Smooth muscle cell (in vitro differentiated cells): ENCODE measurements at regions not wholly inside any gene's neighbourhood (a gene's known extent, or its start where the extent isn't known, plus 50 kb on each side); places are given as distances from the start of the nearest gene placed in this dataset.

Source experiments
- DNase-seq: peaks from one replicate; lab custom pipeline; 2025; ENCODE audit not compliant: unreplicated experiment; lab: John Stamatoyannopoulos, UW
- H2AFZ ChIP-seq: fragments of 200-600 bp; sonication (generic); 2 replicates; pipeline ENCODE4 v1.6.0; 2016; ENCODE audit warnings: antibody characterized with exemption, low read depth, mild to moderate bottlenecking
- H3F3A ChIP-seq: fragments of 200-600 bp; sonication (generic); 2 replicates; pipeline ENCODE4 v1.6.0; 2017; ENCODE audit warnings: antibody characterized with exemption, low read depth
- H3K27ac ChIP-seq: fragments of 200-600 bp; sonication (generic); 2 replicates; pipeline ENCODE4 v1.5.1; 2016; ENCODE audit warnings: low read depth, mild to moderate bottlenecking
- H3K27me3 ChIP-seq: fragments of 200-600 bp; sonication (generic); 2 replicates; pipeline ENCODE4 v1.6.1; 2016; ENCODE audit warnings: low read depth, mild to moderate bottlenecking
- H3K36me3 ChIP-seq: fragments of 200-600 bp; sonication (generic); 2 replicates; pipeline ENCODE4 v1.5.1; 2016; ENCODE audit warnings: low read depth
- H3K4me1 ChIP-seq: fragments of 200-600 bp; sonication (generic); 2 replicates; pipeline ENCODE4 v1.5.1; 2016; ENCODE audit warnings: low read depth
- H3K4me2 ChIP-seq: fragments of 200-600 bp; sonication (generic); 2 replicates; pipeline ENCODE4 v1.6.0; 2016; ENCODE audit warnings: mild to moderate bottlenecking
- H3K4me3 ChIP-seq: fragments of 200-600 bp; sonication (generic); 2 replicates; pipeline ENCODE4 v1.5.1; 2016; ENCODE audit warnings: mild to moderate bottlenecking
- H3K79me2 ChIP-seq: fragments of 200-600 bp; sonication (generic); 2 replicates; pipeline ENCODE4 v1.6.0; 2016; ENCODE audit warnings: low read depth, mild to moderate bottlenecking
- H3K9ac ChIP-seq: fragments of 200-600 bp; sonication (generic); 2 replicates; pipeline ENCODE4 v1.6.0; 2016; ENCODE audit warnings: low read depth
- H3K9me3 ChIP-seq: fragments of 200-600 bp; sonication (generic); replicated peaks from 2 replicates; pipeline ENCODE4 v1.5.1; 2016; ENCODE audit warnings: low read depth
- H4K20me1 ChIP-seq: fragments of 200-600 bp; sonication (generic); 2 replicates; pipeline ENCODE4 v1.6.0; 2016; ENCODE audit warnings: low read depth
- WGBS: methylation state at CpG from one replicate; pipeline ENCODE4 v1.1.7; 2016; ENCODE audit warnings: low lambda C conversion rate; 5-methylcytosine and 5-hydroxymethylcytosine counted together
- TF ChIP-seq, protein P1 (sequence below): fragments of 200-600 bp; sonication (generic); IDR thresholded peaks from 2 replicates; pipeline ENCODE4 v1.5.1; 2017; ENCODE audit warnings: borderline replicate concordance, mild to moderate bottlenecking, antibody characterized with exemption; ENCODE audit not compliant: insufficient read depth, poor library complexity, severe bottlenecking

DNA sequence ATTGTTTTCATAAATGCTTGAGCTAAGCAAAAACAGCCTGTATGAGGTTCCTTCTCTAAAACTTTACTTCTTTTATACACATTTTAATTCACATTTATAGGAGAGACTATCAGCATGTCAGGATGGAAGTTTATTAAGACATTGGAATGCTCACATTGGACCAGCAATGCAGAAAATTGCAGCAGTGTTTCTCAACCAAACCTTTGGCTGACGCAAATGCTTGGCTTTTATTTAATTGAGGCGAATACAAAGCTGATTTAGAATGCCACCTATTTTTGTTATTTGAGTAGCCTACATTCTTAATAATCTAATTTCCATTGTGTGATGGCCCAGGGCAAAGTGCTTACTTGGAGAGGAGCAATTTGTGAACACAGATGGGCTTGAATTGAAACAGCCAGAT is 283.2 kb downstream of the ARL4A start:
- no peak overlapping the region for H3K4me3 ChIP-seq
- no peaks in the 10 kb centered on the region for H3K36me3 ChIP-seq
- no peaks in the 10 kb centered on the region for H3K79me2 ChIP-seq
- H3K27me3 ChIP-seq: no peaks in the 10 kb centered on the region
- no peaks in the 10 kb centered on the region for H3K9me3 ChIP-seq
- no peak for DNase-seq
- H3K4me1 ChIP-seq: peaks cover 22% of the 10 kb centered on the region
- no peak overlapping the region for H3K4me2 ChIP-seq
- no peak overlapping the region for H3K27ac ChIP-seq
- no peak overlapping the region for H2AFZ ChIP-seq
- 93% methylated on average over 2 of the region's 2 CpGs for WGBS
- TF ChIP-seq, protein P1, sequence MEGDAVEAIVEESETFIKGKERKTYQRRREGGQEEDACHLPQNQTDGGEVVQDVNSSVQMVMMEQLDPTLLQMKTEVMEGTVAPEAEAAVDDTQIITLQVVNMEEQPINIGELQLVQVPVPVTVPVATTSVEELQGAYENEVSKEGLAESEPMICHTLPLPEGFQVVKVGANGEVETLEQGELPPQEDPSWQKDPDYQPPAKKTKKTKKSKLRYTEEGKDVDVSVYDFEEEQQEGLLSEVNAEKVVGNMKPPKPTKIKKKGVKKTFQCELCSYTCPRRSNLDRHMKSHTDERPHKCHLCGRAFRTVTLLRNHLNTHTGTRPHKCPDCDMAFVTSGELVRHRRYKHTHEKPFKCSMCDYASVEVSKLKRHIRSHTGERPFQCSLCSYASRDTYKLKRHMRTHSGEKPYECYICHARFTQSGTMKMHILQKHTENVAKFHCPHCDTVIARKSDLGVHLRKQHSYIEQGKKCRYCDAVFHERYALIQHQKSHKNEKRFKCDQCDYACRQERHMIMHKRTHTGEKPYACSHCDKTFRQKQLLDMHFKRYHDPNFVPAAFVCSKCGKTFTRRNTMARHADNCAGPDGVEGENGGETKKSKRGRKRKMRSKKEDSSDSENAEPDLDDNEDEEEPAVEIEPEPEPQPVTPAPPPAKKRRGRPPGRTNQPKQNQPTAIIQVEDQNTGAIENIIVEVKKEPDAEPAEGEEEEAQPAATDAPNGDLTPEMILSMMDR: no peak
- H3F3A ChIP-seq: no peaks in the 10 kb centered on the region
- no peaks in the 10 kb centered on the region for H4K20me1 ChIP-seq
- no peak overlapping the region for H3K9ac ChIP-seq

DNA sequence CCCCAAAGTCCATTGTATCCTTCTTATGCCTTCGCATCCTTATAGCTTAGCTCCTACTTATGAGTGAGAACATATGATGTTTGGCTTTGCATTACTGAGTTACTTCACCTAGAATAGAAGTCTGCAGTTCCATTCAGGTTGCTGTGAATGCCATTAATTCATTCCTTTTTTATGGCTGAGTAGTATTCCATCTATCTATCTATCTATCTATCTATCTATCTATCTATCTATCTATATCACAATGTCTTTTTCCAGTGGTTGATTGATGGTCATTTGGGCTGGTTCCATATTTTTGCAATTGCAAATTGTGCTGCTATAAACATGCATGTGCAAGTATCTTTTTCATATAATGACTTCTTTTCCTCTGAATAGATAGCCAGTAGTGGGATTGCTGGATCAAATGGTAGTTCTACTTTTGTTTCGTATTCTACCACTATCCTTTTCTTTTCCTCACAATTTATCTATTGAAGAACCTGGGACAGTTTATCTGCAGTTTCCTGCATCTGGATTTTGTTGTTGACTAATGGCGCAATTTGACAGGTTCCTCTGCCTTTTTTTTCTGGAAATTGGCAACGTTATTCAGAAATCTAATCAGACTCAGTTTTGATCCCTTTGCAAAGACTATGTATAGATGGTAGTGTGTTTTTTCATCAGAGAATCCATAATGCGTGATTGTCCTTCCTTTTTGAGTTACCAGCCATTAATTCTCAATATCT is 287.2 kb downstream of the ARL4A start:
- no peaks in the 10 kb centered on the region for H3K36me3 ChIP-seq
- 90% methylated on average over 5 of the region's 5 CpGs for WGBS
- no peak overlapping the region for H3K9ac ChIP-seq
- no peak overlapping the region for H3K27ac ChIP-seq
- no peaks in the 10 kb centered on the region for H3F3A ChIP-seq
- no peak overlapping the region for H3K4me3 ChIP-seq
- H3K4me1 ChIP-seq: peaks cover 14% of the 10 kb centered on the region
- TF ChIP-seq, protein P1: no peak
- H4K20me1 ChIP-seq: no peaks in the 10 kb centered on the region
- H3K9me3 ChIP-seq: no peaks in the 10 kb centered on the region
- DNase-seq: no peak
- no peaks in the 10 kb centered on the region for H3K27me3 ChIP-seq
- no peak overlapping the region for H2AFZ ChIP-seq
- no peak overlapping the region for H3K4me2 ChIP-seq
- no peaks in the 10 kb centered on the region for H3K79me2 ChIP-seq

DNA sequence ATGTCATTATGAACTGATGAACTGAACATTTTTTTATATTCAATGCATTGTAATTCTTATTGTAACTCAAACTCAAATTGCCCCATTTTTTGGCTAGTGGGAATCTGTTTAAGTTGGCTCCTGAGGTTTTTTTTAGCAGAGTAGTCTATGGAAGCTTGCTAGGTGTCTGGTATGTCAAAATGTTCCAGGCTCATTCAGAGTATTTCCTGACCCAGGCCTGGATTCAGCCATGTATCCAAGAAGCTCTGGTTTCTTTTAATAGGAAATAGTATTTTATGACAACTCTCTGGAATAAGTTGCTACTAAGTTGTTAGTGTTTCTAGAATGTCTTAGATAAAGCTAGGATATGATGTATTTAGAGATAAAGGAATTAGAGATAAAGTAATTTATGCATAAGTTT is 288.0 kb downstream of the ARL4A start:
- Histone ChIP-seq H4K20me1 (no peaks in the 10 kb centered on the region), H3F3A (no peaks in the 10 kb centered on the region), H3K9me3 (no peaks in the 10 kb centered on the region), H3K27ac (no peak overlapping the region), H3K4me1 (peaks cover 6% of the 10 kb centered on the region), H3K27me3 (no peaks in the 10 kb centered on the region), H3K4me2 (no peak overlapping the region), H2AFZ (peak overlapping the region; percentile 55), H3K9ac (no peak overlapping the region), H3K36me3 (no peaks in the 10 kb centered on the region), H3K4me3 (no peak overlapping the region), H3K79me2 (no peaks in the 10 kb centered on the region)
- DNase-seq: no peak
- TF ChIP-seq, protein P1: no peak

DNA sequence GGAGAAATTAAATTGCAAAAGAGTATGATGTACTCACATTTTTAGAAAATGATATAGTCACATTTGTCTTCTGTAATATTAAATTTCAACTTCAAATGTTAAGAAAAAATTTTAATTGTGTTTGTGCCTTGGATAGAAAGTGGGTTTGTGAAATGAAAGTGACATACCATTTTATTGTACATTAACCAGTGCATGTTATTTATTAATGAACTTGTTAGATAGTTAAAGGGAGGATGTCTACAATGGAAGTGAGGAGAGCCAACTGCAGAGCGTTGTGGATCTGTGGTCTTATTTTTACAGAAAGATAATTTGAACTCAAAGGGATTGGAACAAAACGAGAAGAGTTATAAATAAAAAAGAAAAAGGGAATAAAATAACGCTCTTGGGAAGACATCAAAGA is 291.7 kb downstream of the ARL4A start:
- WGBS: 91% methylated on average over 3 of the region's 3 CpGs
- TF ChIP-seq, protein P1: no peak
- H3K27me3 ChIP-seq: no peaks in the 10 kb centered on the region

More for the DNA sequence above, 291.7 kb downstream of the ARL4A start:
- no peaks in the 10 kb centered on the region for H3K9me3 ChIP-seq
- H3K4me1 ChIP-seq: no peaks in the 10 kb centered on the region
- no peaks in the 10 kb centered on the region for H4K20me1 ChIP-seq
- no peaks in the 10 kb centered on the region for H3K79me2 ChIP-seq
- H3K9ac ChIP-seq: no peak overlapping the region
- no peak overlapping the region for H3K4me3 ChIP-seq
- no peaks in the 10 kb centered on the region for H3K36me3 ChIP-seq
- DNase-seq: no peak
- no peaks in the 10 kb centered on the region for H3F3A ChIP-seq
- H3K27ac ChIP-seq: no peak overlapping the region
- H2AFZ ChIP-seq: no peak overlapping the region
- no peak overlapping the region for H3K4me2 ChIP-seq
